Stomach (tissue), 8 donors: ENCODE measurements at regions not wholly inside any gene's neighbourhood (a gene's known extent, or its start where the extent isn't known, plus 50 kb on each side); places are given as distances from the start of the nearest gene placed in this dataset.

Source experiments
- DNase-seq, 2 donors: peaks; one replicate each; pipeline versions ENCODE4 v3.0.0 to v3.0.0-alpha.2; 2013 to 2019
- H3K27ac ChIP-seq, 5 donors: fragments of 200-600 bp in 4 of 5; sonication (generic) in 4 of 5; one replicate each; pipeline ENCODE4 v1.5.1; 2013 to 2019; ENCODE audit warnings: mild to moderate bottlenecking in 1 of 5, moderate library complexity in 1 of 5
- H3K27me3 ChIP-seq, 3 donors: fragments of 200-600 bp; sonication (generic); one replicate each; pipeline ENCODE4 v1.5.1; 2017 to 2019; ENCODE audit warnings: mixed run types in 1 of 3
- H3K36me3 ChIP-seq, 4 donors: fragments of 200-600 bp; sonication (generic); 1 replicate in 3 of 4; 2 replicates in 1 of 4; pipeline ENCODE4 v1.5.1; 2016 to 2019
- H3K4me1 ChIP-seq, 4 donors: fragments of 200-600 bp; sonication (generic); one replicate each; pipeline ENCODE4 v1.5.1; 2016 to 2019
- H3K4me3 ChIP-seq, 4 donors: fragments of 200-600 bp; sonication (generic) in 3 of 4; one replicate each; pipeline ENCODE4 v1.5.1; 2016 to 2019; ENCODE audit warnings: mild to moderate bottlenecking in 1 of 4
- H3K9me3 ChIP-seq, 4 donors: fragments of 200-600 bp; sonication (generic); one replicate each; pipeline ENCODE4 v1.5.1; 2016 to 2019
- EP300 ChIP-seq: sonication (generic); formaldehyde crosslinking; IDR thresholded peaks from one replicate; pipeline ENCODE4 v1.6.1; 2017; ENCODE audit warnings: antibody characterized with exemption
- POLR2A ChIP-seq, 4 donors: fragments of 450-650 bp; IDR thresholded peaks; one replicate each; pipeline ENCODE4 v1.6.1; 2016; ENCODE audit warnings: antibody characterized with exemption in 4 of 4, control low read depth in 2 of 4, mild to moderate bottlenecking in 1 of 4, moderate library complexity in 1 of 4
- POLR2AphosphoS5 ChIP-seq, 3 donors: sonication (generic); formaldehyde crosslinking; IDR thresholded peaks; one replicate each; pipeline ENCODE4 v1.6.1; 2016; ENCODE audit warnings: antibody characterized with exemption in 3 of 3
- WGBS, 5 donors: extraction: QIAGEN DNeasy Blood & Tissue Kit in 3 of 5; methylation state at CpG; one replicate each; pipeline versions ENCODE4 v1.1.5 to v1.1.7; 2013 to 2018; 5-methylcytosine and 5-hydroxymethylcytosine counted together
- intact Hi-C: fragments of 100-400 bp; cut with DNase I; formaldehyde crosslinking; loops from one replicate; pipeline ENCODE4 v1.15.1; 2023; ENCODE audit warnings: low total_unique reads
- TF ChIP-seq, protein P1 (sequence below), 7 experiments: fragments of 450-650 bp in 4 of 7; fragments of 200-600 bp in 3 of 7; sonication (generic) in 3 of 7; IDR thresholded peaks; one replicate each; pipeline ENCODE4 v1.5.1; 2016 to 2019; ENCODE audit warnings: antibody characterized with exemption in 7 of 7, control low read depth in 2 of 7, mild to moderate bottlenecking in 1 of 7
- donor health status: healthy with polysubstance abuse.
- donor health status: Bipolar disorder and iron deficiency.
- donor health status: healthy.

DNA sequence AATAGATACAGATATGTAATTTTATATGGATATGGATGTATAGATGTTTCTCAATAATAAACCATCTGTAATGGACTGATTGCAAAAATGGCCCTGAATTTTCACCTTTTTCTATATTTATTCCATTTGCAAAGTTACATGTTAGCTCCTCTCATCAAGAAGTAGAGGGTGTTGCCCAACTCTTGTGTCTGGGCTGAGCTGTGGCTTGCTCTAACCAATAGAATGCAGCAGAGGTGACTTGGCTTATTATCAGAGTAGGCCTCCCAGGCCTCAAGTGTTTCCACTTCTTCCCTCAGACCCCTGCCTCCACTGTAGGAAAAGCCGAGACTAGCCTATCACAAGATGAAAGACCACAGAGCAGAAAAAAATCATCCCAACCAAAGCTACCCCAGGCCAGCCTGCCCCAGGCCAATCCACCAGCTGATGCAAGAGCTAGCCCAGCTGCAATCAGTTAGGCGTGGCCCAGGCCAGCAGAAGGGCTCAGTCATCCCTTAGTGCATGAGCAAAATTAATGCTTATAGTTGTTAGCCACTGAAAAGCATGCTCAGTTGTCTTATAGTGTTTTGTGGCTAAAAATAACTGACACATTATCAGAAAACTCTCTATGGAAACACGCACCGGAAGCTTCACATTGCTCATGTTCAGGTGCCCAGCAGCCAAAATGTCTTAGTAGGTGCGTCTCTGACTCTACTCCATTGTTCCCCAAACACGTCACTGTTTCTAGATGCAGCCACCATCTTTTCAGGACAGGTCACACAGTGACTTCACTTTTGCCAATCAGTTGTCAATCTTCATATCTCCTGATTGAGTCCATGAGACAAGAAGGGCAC, 464.0 kb downstream of the FBXO15 start:
- no peak overlapping the region for H3K4me3 ChIP-seq
- no peaks in the 10 kb centered on the region for H3K9me3 ChIP-seq
- no peak for DNase-seq
- H3K36me3 ChIP-seq = no peaks in the 10 kb centered on the region
- H3K27me3 ChIP-seq = no peaks in the 10 kb centered on the region
- H3K4me1 ChIP-seq = no peaks in the 10 kb centered on the region
- H3K27ac ChIP-seq = no peak overlapping the region
- 81 to 89% (median 86%) methylated on average over 6 of the region's 6 CpGs for whole genome bisulfite sequencing, 5 donors
- intact Hi-C loops = no loop called here
- TF ChIP-seq POLR2A (IDR thresholded peaks at IDR 0.05) = no peak
- no peak for TF ChIP-seq POLR2AphosphoS5 (IDR thresholded peaks at IDR 0.05)

- no peak overlapping the region for H3K4me3 ChIP-seq
- no peaks in the 10 kb centered on the region for H3K4me1 ChIP-seq
- intact Hi-C loops = no loop called here
- no peaks in the 10 kb centered on the region for H3K27me3 ChIP-seq
- H3K9me3 ChIP-seq = no peaks in the 10 kb centered on the region
- 64 to 85% (median 66%) methylated on average over 3 of the region's 3 CpGs for WGBS, 5 donors
- TF ChIP-seq, protein P1, sequence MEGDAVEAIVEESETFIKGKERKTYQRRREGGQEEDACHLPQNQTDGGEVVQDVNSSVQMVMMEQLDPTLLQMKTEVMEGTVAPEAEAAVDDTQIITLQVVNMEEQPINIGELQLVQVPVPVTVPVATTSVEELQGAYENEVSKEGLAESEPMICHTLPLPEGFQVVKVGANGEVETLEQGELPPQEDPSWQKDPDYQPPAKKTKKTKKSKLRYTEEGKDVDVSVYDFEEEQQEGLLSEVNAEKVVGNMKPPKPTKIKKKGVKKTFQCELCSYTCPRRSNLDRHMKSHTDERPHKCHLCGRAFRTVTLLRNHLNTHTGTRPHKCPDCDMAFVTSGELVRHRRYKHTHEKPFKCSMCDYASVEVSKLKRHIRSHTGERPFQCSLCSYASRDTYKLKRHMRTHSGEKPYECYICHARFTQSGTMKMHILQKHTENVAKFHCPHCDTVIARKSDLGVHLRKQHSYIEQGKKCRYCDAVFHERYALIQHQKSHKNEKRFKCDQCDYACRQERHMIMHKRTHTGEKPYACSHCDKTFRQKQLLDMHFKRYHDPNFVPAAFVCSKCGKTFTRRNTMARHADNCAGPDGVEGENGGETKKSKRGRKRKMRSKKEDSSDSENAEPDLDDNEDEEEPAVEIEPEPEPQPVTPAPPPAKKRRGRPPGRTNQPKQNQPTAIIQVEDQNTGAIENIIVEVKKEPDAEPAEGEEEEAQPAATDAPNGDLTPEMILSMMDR (IDR thresholded peaks at IDR 0.05) = no peak
- TF ChIP-seq POLR2AphosphoS5 (IDR thresholded peaks at IDR 0.05) (no peak), EP300 (no peak), POLR2A (IDR thresholded peaks at IDR 0.05) (no peak)
- no peak overlapping the region for H3K27ac ChIP-seq
- DNase-seq = no peak
- H3K36me3 ChIP-seq = no peaks in the 10 kb centered on the region
These were observed 465.7 kb downstream of the FBXO15 start for GRCh38 chr18:73681912-73682311.

GRCh38 chr18:73681398-73681797, 466.2 kb downstream of the FBXO15 start:
- Histone ChIP-seq H3K36me3 (no peaks in the 10 kb centered on the region), H3K4me1 (no peaks in the 10 kb centered on the region), H3K9me3 (no peaks in the 10 kb centered on the region), H3K4me3 (no peak overlapping the region), H3K27me3 (no peaks in the 10 kb centered on the region), H3K27ac (no peak overlapping the region)
- 79 to 96% (median 86%) methylated on average over 2 of the region's 2 CpGs for WGBS, 5 donors
- intact Hi-C loops = no loop called here
- no peak for DNase-seq
- TF ChIP-seq POLR2AphosphoS5 (IDR thresholded peaks at IDR 0.05) (no peak), POLR2A (IDR thresholded peaks at IDR 0.05) (no peak), EP300 (no peak)
- TF ChIP-seq, protein P1 (IDR thresholded peaks at IDR 0.05) = no peak

- no peak overlapping the region for H3K27ac ChIP-seq
- H3K27me3 ChIP-seq = no peaks in the 10 kb centered on the region
- intact Hi-C loops = no loop called here
- no peaks in the 10 kb centered on the region for H3K36me3 ChIP-seq
- WGBS, 5 donors = 73 to 82% (median 77%) methylated on average over 8 of the region's 8 CpGs
- no peak for DNase-seq
- no peaks in the 10 kb centered on the region for H3K9me3 ChIP-seq
- H3K4me3 ChIP-seq = no peak overlapping the region
- no peaks in the 10 kb centered on the region for H3K4me1 ChIP-seq
- TF ChIP-seq POLR2AphosphoS5 (IDR thresholded peaks at IDR 0.05) (no peak), POLR2A (IDR thresholded peaks at IDR 0.05) (no peak), EP300 (no peak)
- TF ChIP-seq, protein P1 (IDR thresholded peaks at IDR 0.05) = no peak
These were observed 467.5 kb downstream of the FBXO15 start for GRCh38 chr18:73679941-73680712.

GRCh38 chr18:73677450-73677849, 470.2 kb downstream of the FBXO15 start:
- no peak for DNase-seq
- Histone ChIP-seq H3K9me3 (no peaks in the 10 kb centered on the region), H3K4me1 (no peaks in the 10 kb centered on the region), H3K27ac (no peak overlapping the region), H3K36me3 (no peaks in the 10 kb centered on the region), H3K27me3 (no peaks in the 10 kb centered on the region), H3K4me3 (no peak overlapping the region)
- TF ChIP-seq, protein P1 (IDR thresholded peaks at IDR 0.05) = no peak
- intact Hi-C loops = no loop called here
